HEK293T (cell line): ENCODE measurements at regions not wholly inside any gene's neighbourhood (a gene's known extent, or its start where the extent isn't known, plus 50 kb on each side); places are given as distances from the start of the nearest gene placed in this dataset.

Experiments used
- CTCF ChIA-PET: fragments of 350-600 bp; formaldehyde crosslinking; extraction: SDS; loops from one replicate; lab custom pipeline; 2021; ENCODE audit warnings: antibody characterized with exemption, inconsistent platforms; lab: Yijun Ruan, JAX
- POLR2A ChIA-PET: fragments of 350-600 bp; formaldehyde crosslinking; extraction: SDS; loops from one replicate; lab custom pipeline; 2020; ENCODE audit warnings: antibody characterized with exemption, inconsistent platforms; lab: Yijun Ruan, JAX
- DNase-seq: peaks from one replicate; pipeline ENCODE4 v3.0.0; 2012; ENCODE audit warnings: mixed read lengths; ENCODE audit errors: extremely low spot score
- ARNT ChIP-seq: fragments of 450-650 bp; IDR thresholded peaks from 2 replicates; pipeline ENCODE4 v1.6.1; 2017; ENCODE audit warnings: mild to moderate bottlenecking
- BHLHE40 ChIP-seq: fragments of 450-650 bp; IDR thresholded peaks from 2 replicates; pipeline ENCODE4 v1.6.1; 2016; ENCODE audit warnings: mild to moderate bottlenecking, moderate library complexity, borderline replicate concordance
- CTBP1 ChIP-seq: fragments of 450-650 bp; IDR thresholded peaks from 2 replicates; pipeline ENCODE4 v1.6.1; 2016; ENCODE audit warnings: borderline replicate concordance
- ELF4 ChIP-seq: fragments of 450-650 bp; IDR thresholded peaks from 2 replicates; pipeline ENCODE4 v1.6.1; 2017; ENCODE audit warnings: antibody characterized with exemption
- FOXA1 ChIP-seq: fragments of 450-650 bp; IDR thresholded peaks from 2 replicates; pipeline ENCODE4 v1.6.1; 2016; ENCODE audit warnings: mild to moderate bottlenecking
- FOXK2 ChIP-seq: fragments of 450-650 bp; IDR thresholded peaks from 2 replicates; pipeline ENCODE4 v1.6.1; 2016; ENCODE audit warnings: mild to moderate bottlenecking
- FOXM1 ChIP-seq: fragments of 450-650 bp; IDR thresholded peaks from 2 replicates; pipeline ENCODE4 v1.6.1; 2017; ENCODE audit warnings: mild to moderate bottlenecking, borderline replicate concordance
- HDGF ChIP-seq: fragments of 450-650 bp; IDR thresholded peaks from 2 replicates; pipeline ENCODE4 v1.6.1; 2017; ENCODE audit warnings: antibody characterized with exemption, borderline replicate concordance
- L3MBTL2 ChIP-seq: fragments of 450-650 bp; conservative IDR thresholded peaks from 2 replicates; pipeline ENCODE4 v1.6.1; 2016; ENCODE audit warnings: mild to moderate bottlenecking
- LEF1 ChIP-seq: fragments of 450-650 bp; IDR thresholded peaks from 2 replicates; pipeline ENCODE4 v1.6.1; 2017; ENCODE audit warnings: mild to moderate bottlenecking, borderline replicate concordance
- NFRKB ChIP-seq: fragments of 450-650 bp; IDR thresholded peaks from 2 replicates; pipeline ENCODE4 v1.6.1; 2016; ENCODE audit warnings: mild to moderate bottlenecking, moderate library complexity
- PKNOX1 ChIP-seq: fragments of 450-650 bp; IDR thresholded peaks from 2 replicates; pipeline ENCODE4 v1.6.1; 2016
- SP1 ChIP-seq: fragments of 450-650 bp; IDR thresholded peaks from 2 replicates; pipeline ENCODE4 v1.6.1; 2017
- SUZ12 ChIP-seq: fragments of 450-650 bp; IDR thresholded peaks from 2 replicates; pipeline ENCODE4 v1.6.1; 2016; ENCODE audit warnings: mild to moderate bottlenecking
- TARDBP ChIP-seq: fragments of 450-650 bp; IDR thresholded peaks from 2 replicates; pipeline ENCODE4 v1.6.1; 2016
- ZNF384 ChIP-seq: fragments of 450-650 bp; IDR thresholded peaks from 2 replicates; pipeline ENCODE4 v1.6.1; 2016

- CTCF ChIA-PET = interaction anchor here (0.5 kb wide), 1 partner anchor 34 kb away, joined by 3 read pairs; no protein-coding TSS in a partner anchor
- no peak for DNase-seq
- TF ChIP-seq ZNF384 = no peak
- TF ChIP-seq SUZ12 = no peak
- no peak for TF ChIP-seq SP1
- no peak for TF ChIP-seq ARNT
- no peak for TF ChIP-seq PKNOX1
- no peak for TF ChIP-seq BHLHE40
- no peak for TF ChIP-seq HDGF
- TF ChIP-seq TARDBP = no peak
- no peak for TF ChIP-seq ELF4
- no peak for TF ChIP-seq FOXM1
- no peak for TF ChIP-seq NFRKB
- TF ChIP-seq CTBP1 = no peak
- TF ChIP-seq FOXK2 = no peak
- TF ChIP-seq FOXA1 = no peak
- TF ChIP-seq L3MBTL2 = no peak
- TF ChIP-seq LEF1 = no peak
- POLR2A ChIA-PET = no interaction called here
Observed at GRCh38 chr5:165894916-165895315, 2389.5 kb downstream of the MAT2B start.

DNA sequence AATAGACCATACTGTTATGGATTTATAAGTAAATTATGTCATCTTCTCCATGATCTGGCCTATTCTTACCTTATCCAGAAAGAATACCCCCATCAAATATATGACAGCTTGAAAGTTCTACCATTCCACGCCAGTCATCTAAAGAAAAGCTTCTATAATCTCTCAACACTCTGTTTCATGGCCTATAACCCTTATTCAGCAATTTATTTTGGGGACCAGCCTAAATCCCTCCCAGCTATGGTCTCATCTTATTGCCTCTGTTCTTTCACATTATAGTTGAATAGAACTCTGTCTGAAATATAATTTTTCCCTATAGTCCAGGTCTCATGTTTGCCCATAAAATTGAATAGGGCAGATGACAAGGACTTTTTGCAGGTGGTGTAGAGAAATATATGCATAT, 2387.6 kb upstream of the WWC1 start:
- CTCF ChIA-PET = no interaction called here
- POLR2A ChIA-PET = no interaction called here
- TF ChIP-seq SUZ12 (no peak), FOXK2 (no peak), TARDBP (no peak), PKNOX1 (no peak), CTBP1 (no peak), FOXA1 (no peak), ZNF384 (no peak), ELF4 (no peak)
- DNase-seq = no peak

DNA sequence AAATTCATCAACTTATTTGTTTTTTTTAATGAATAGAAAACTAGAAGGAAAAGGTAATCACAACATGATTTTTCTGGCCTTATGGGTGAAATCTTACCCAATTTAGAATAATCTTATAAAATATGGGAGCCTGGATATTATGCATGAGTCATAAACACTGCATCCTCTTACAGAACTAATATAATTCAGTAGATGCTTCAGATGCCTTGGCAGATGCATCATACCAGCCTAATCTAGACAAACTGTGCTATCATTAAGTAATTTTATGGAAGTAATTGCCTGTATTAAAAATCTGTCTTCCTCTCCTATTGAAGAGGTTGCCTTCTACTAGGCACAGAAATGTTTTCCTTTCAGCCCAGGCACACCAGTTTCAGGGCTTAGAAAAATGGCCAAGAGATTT, 2384.6 kb upstream of the WWC1 start:
- TF ChIP-seq HDGF (no peak), ELF4 (no peak), CTBP1 (no peak), NFRKB (no peak), FOXA1 (no peak), TARDBP (no peak), BHLHE40 (no peak)
- DNase-seq = no peak
- CTCF ChIA-PET = no interaction called here
- POLR2A ChIA-PET = no interaction called here

- TF ChIP-seq PKNOX1 (no peak), BHLHE40 (no peak), ZNF384 (no peak), LEF1 (no peak), HDGF (no peak), FOXM1 (no peak), TARDBP (no peak), L3MBTL2 (no peak), NFRKB (no peak), ELF4 (no peak), ARNT (no peak), SUZ12 (no peak), FOXK2 (no peak), FOXA1 (no peak)
- POLR2A ChIA-PET = no interaction called here
- DNase-seq = no peak
- CTCF ChIA-PET = no interaction called here
Observed at GRCh38 chr5:165913059-165913458, 2378.4 kb upstream of the WWC1 start.

- DNase-seq = no peak
- ChIA-PET CTCF (no interaction called here), POLR2A (no interaction called here)
- TF ChIP-seq ARNT (no peak), L3MBTL2 (no peak), ELF4 (no peak), FOXA1 (no peak), TARDBP (no peak), CTBP1 (no peak)
Observed at GRCh38 chr5:165914456-165914855, 2377.0 kb upstream of the WWC1 start.

DNA sequence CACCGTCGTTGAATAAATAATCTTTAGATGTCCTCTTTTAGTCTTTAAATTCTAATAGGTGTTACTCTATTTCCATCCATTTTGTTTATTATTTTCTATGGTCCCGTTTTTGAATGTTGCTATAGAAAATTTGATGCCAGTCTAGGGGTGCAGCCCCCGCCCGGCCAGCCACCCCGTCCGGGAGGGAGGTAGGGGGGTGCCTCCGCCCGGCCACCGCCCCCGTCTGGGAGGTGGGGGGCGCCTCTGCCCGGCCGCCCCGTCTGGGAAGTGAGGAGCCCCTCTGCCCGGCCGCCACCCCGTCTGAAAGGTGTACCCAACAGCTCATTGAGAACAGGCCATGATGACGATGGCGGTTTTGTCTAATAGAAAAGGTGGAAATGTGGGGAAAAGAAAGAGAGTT, 2372.2 kb upstream of the WWC1 start:
- TF ChIP-seq BHLHE40 = no peak
- ChIA-PET POLR2A (no interaction called here), CTCF (no interaction called here)
- no peak for DNase-seq

DNA sequence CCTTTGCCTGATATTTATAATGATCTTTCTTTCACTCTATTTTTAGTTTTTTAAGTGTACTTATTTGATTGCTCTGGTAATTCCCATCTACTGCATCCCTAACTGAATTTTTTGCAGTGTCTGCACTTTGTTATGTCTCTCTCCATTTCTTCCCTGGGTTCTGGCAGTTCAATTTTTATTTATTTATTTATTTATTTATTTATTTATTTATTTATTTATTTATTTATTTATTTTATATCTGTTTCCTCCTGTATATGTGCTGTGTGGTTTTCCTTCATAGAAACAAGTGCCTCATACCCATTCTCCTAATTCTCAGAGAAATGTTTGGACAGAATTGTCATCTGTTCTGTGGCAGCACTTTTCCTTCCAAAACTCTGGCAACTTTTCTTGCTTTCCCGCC, 2370.8 kb upstream of the WWC1 start:
- POLR2A ChIA-PET = no interaction called here
- CTCF ChIA-PET = no interaction called here
- DNase-seq = no peak
- no peak for TF ChIP-seq L3MBTL2
- no peak for TF ChIP-seq TARDBP
- no peak for TF ChIP-seq HDGF
- no peak for TF ChIP-seq SP1
- TF ChIP-seq FOXK2 = no peak
- TF ChIP-seq CTBP1 = no peak
- TF ChIP-seq PKNOX1 = no peak
- TF ChIP-seq NFRKB = no peak
- no peak for TF ChIP-seq FOXM1
- TF ChIP-seq ZNF384 = no peak
- TF ChIP-seq BHLHE40 = no peak
- no peak for TF ChIP-seq LEF1
- no peak for TF ChIP-seq SUZ12
- no peak for TF ChIP-seq FOXA1
